Adrenal gland (tissue), 9 donors: ENCODE measurements at regions not wholly inside any gene's neighbourhood (a gene's known extent, or its start where the extent isn't known, plus 50 kb on each side); places are given as distances from the start of the nearest gene placed in this dataset.

ENCODE experiments used
- DNase-seq, 7 donors: peaks; one replicate each; pipeline ENCODE4 v3.0.0-alpha.2; 2019 to 2020
- H3K27ac ChIP-seq, 5 donors: fragments of 200-600 bp; sonication (generic) in 4 of 5; 1 replicate in 3 of 5; 2 replicates in 2 of 5; pipeline versions ENCODE4 v1.5.1 to v1.8.0; 2016 to 2020; ENCODE audit warnings: mild to moderate bottlenecking in 1 of 5
- H3K27me3 ChIP-seq: fragments of 200-600 bp; 2 replicates; pipeline ENCODE4 v1.8.0; 2021
- H3K36me3 ChIP-seq, 2 donors: fragments of 200-600 bp; replicated peaks in 1 of 2; 1 replicate in 1 of 2; 2 replicates in 1 of 2; pipeline versions ENCODE4 v1.5.1 to v1.8.0; 2018 to 2022
- H3K4me1 ChIP-seq, 2 donors: fragments of 200-600 bp; replicated peaks in 1 of 2; 1 replicate in 1 of 2; 2 replicates in 1 of 2; pipeline versions ENCODE4 v1.5.1 to v1.8.0; 2018 to 2021
- H3K4me3 ChIP-seq, 4 donors: fragments of 200-600 bp; sonication (generic) in 3 of 4; one replicate each; pipeline ENCODE4 v1.5.1; 2016 to 2018
- H3K9me3 ChIP-seq, 3 donors: fragments of 200-600 bp; sonication (generic) in 1 of 3; replicated peaks in 1 of 3; 1 replicate in 2 of 3; 2 replicates in 1 of 3; pipeline versions ENCODE4 v1.5.1 to v1.8.0; 2016 to 2021
- CTCF ChIP-seq, 6 experiments: fragments of 450-650 bp in 4 of 6; fragments of 200-600 bp in 2 of 6; sonication (generic) in 1 of 6; IDR thresholded peaks; 1 replicate in 5 of 6; 2 replicates in 1 of 6; pipeline versions ENCODE4 v1.5.1 to v1.8.0; 2016 to 2021; ENCODE audit warnings: antibody characterized with exemption in 6 of 6, mild to moderate bottlenecking in 2 of 6, moderate library complexity in 1 of 6
- POLR2A ChIP-seq, 2 donors: fragments of 450-650 bp; IDR thresholded peaks; one replicate each; pipeline ENCODE4 v1.6.1; 2017; ENCODE audit warnings: antibody characterized with exemption in 2 of 2, mild to moderate bottlenecking in 2 of 2, moderate library complexity in 1 of 2
- WGBS, 4 donors: extraction: QIAGEN DNeasy Blood & Tissue Kit in 2 of 4; methylation state at CpG; one replicate each; pipeline versions ENCODE4 v1.1.5 to v1.1.7; 2013 to 2017; 5-methylcytosine and 5-hydroxymethylcytosine counted together
- intact Hi-C, 2 donors: fragments of 100-400 bp; cut with DNase I; formaldehyde crosslinking; loops; one replicate each; pipeline versions ENCODE4 v1.14.1 to v1.15.0; 2022 to 2023
- donor health status: healthy with polysubstance abuse.
- donor health status: Bipolar disorder and iron deficiency.
- donor health status: DM: yes; HTN: yes; CAD: no.
- donor health status: DM: no; HTN: no; CAD: no.
- donor health status: DM: no; HTN: no; CAD: no.

GRCh38 chr1:30633294-30633693 lies 90.1 kb downstream of the MATN1 start:
- Histone ChIP-seq H3K4me3 (no peak overlapping the region), H3K36me3 (no peaks in the 10 kb centered on the region), H3K9me3 (no peaks in the 10 kb centered on the region), H3K27ac (no peak overlapping the region), H3K27me3 (peaks cover 4% of the 10 kb centered on the region), H3K4me1 (no peaks in the 10 kb centered on the region)
- 78 to 88% (median 86%) methylated on average over 4 of the region's 4 CpGs for WGBS, 4 donors
- intact Hi-C loops: no loop called here
- DNase-seq: no peak
- TF ChIP-seq POLR2A (IDR thresholded peaks at IDR 0.05) (no peak), CTCF (IDR thresholded peaks at IDR 0.05) (no peak)

- no peak overlapping the region for H3K27ac ChIP-seq
- H3K36me3 ChIP-seq: no peaks in the 10 kb centered on the region
- DNase-seq: no peak
- intact Hi-C loops: no loop called here
- TF ChIP-seq CTCF (IDR thresholded peaks at IDR 0.05): no peak
- no peak for TF ChIP-seq POLR2A (IDR thresholded peaks at IDR 0.05)
- no peaks in the 10 kb centered on the region for H3K4me1 ChIP-seq
- WGBS, 4 donors: 53 to 63% (median 58%) methylated on average over 7 of the region's 7 CpGs
- no peak overlapping the region for H3K4me3 ChIP-seq
- H3K9me3 ChIP-seq: no peaks in the 10 kb centered on the region
- H3K27me3 ChIP-seq: peaks cover 4% of the 10 kb centered on the region
Measured at GRCh38 chr1:30632481-30632880, 90.9 kb downstream of the MATN1 start.

- no peak for DNase-seq
- 94 to 99% (median 96%) methylated on average over 2 of the region's 2 CpGs for WGBS, 4 donors
- Histone ChIP-seq H3K36me3 (no peaks in the 10 kb centered on the region), H3K27me3 (peaks cover 4% of the 10 kb centered on the region), H3K9me3 (no peaks in the 10 kb centered on the region), H3K4me3 (no peak overlapping the region), H3K27ac (no peak overlapping the region), H3K4me1 (no peaks in the 10 kb centered on the region)
- intact Hi-C loops: no loop called here
- TF ChIP-seq CTCF (IDR thresholded peaks at IDR 0.05) (no peak), POLR2A (IDR thresholded peaks at IDR 0.05) (no peak)
Measured at GRCh38 chr1:30631700-30632099, 91.7 kb downstream of the MATN1 start.

GRCh38 chr1:30629501-30629900 lies 93.9 kb downstream of the MATN1 start:
- TF ChIP-seq POLR2A (IDR thresholded peaks at IDR 0.05): no peak
- TF ChIP-seq CTCF (IDR thresholded peaks at IDR 0.05): no peak
- 63 to 79% (median 69%) methylated on average over 4 to 5 of the region's 5 CpGs for WGBS, 4 donors
- H3K36me3 ChIP-seq: no peaks in the 10 kb centered on the region
- no peak overlapping the region for H3K27ac ChIP-seq
- H3K9me3 ChIP-seq: no peaks in the 10 kb centered on the region
- intact Hi-C loops: no loop called here
- no peak for DNase-seq
- H3K4me3 ChIP-seq: no peak overlapping the region
- H3K27me3 ChIP-seq: peaks cover 4% of the 10 kb centered on the region
- no peaks in the 10 kb centered on the region for H3K4me1 ChIP-seq
